ENCODE measurements at regions not wholly inside any gene's neighbourhood (a gene's known extent, or its start where the extent isn't known, plus 50 kb on each side); places are given as distances from the start of the nearest gene placed in this dataset.

DNA sequence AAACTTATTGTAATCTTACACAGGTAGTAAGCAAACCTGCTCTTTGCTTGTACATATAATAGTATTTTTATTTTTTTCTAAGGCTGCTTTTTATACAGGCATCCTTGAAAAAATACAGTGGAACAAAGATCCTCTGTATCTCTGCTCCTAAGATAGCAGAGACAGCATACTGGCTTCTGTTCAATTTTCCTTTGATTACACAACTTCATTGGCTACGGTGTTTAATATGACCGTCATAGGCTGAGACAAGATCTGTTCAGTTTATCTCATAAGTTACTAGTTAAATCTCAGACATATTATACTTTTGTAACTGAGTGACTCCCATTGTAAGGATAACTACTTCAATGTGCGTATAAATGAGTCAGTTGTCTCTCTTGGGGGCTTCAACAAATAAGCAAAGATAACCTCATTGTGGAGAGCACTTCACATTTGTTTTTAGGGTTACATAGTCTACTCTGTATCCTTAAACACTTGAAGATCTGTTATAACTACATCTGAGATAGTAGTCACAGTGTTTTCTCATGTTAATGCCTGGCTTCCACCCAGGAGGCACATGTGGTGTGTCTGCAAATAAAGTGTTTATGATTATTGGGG is 166.1 kb downstream of the KDM5D start:
- TF ChIP-seq, protein P1, sequence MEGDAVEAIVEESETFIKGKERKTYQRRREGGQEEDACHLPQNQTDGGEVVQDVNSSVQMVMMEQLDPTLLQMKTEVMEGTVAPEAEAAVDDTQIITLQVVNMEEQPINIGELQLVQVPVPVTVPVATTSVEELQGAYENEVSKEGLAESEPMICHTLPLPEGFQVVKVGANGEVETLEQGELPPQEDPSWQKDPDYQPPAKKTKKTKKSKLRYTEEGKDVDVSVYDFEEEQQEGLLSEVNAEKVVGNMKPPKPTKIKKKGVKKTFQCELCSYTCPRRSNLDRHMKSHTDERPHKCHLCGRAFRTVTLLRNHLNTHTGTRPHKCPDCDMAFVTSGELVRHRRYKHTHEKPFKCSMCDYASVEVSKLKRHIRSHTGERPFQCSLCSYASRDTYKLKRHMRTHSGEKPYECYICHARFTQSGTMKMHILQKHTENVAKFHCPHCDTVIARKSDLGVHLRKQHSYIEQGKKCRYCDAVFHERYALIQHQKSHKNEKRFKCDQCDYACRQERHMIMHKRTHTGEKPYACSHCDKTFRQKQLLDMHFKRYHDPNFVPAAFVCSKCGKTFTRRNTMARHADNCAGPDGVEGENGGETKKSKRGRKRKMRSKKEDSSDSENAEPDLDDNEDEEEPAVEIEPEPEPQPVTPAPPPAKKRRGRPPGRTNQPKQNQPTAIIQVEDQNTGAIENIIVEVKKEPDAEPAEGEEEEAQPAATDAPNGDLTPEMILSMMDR (IDR thresholded peaks at IDR 0.05): no peak
- TF ChIP-seq POLR2A (IDR thresholded peaks at IDR 0.05): no peak
